Caco-2 (cell line): ENCODE measurements at regions not wholly inside any gene's neighbourhood (a gene's known extent, or its start where the extent isn't known, plus 50 kb on each side); places are given as distances from the start of the nearest gene placed in this dataset.

Source experiments
- BruUV-seq: library from RNA; stranded (reverse); fragments of 400-500 nt; replicated peaks from 2 replicates; lab custom pipeline; 2021; lab: Mats Ljungman, UMichigan
- CTCF ChIA-PET: fragments of 300-600 bp; sonication (Branson Sonifier 250); formaldehyde crosslinking; loops from one replicate; lab custom pipeline; 2022; ENCODE audit warnings: antibody characterized with exemption; lab: Charles Lee
- POLR2A ChIA-PET: fragments of 300-600 bp; sonication (Branson Sonifier 250); formaldehyde crosslinking; loops from one replicate; lab custom pipeline; 2022; ENCODE audit warnings: antibody characterized with exemption; lab: Charles Lee
- DNase-seq, 2 experiments: peaks; one replicate each; pipeline versions ENCODE4 v3.0.0 to v3.0.0-alpha.2; 2020 to 2022
- H3K27me3 ChIP-seq: replicated peaks from 2 replicates; pipeline ENCODE4 v1.6.0; 2011; ENCODE audit warnings: low read length; ENCODE audit not compliant: control insufficient read depth, insufficient read depth
- H3K36me3 ChIP-seq: 2 replicates; pipeline ENCODE4 v1.5.1; 2011; ENCODE audit warnings: low read length; ENCODE audit not compliant: control insufficient read depth, insufficient read depth
- H3K4me1 ChIP-seq: fragments of 250-450 bp; sonication (Bioruptor Pico); 2 replicates; pipeline ENCODE4 v1.5.1; 2020; ENCODE audit warnings: mild to moderate bottlenecking
- H3K4me3 ChIP-seq: 2 replicates; pipeline ENCODE4 v1.5.1; 2011; ENCODE audit warnings: low read depth, mild to moderate bottlenecking, control low read depth, low read length
- H3K9me3 ChIP-seq: fragments of 250-450 bp; sonication (Bioruptor Pico); 2 replicates; pipeline ENCODE4 v1.5.1; 2020; ENCODE audit warnings: mild to moderate bottlenecking, moderate library complexity
- H3K27ac Mint-ChIP-seq: one replicate; pipeline ENCODE4 v1.8.0; 2022; ENCODE audit warnings: mixed read lengths; ENCODE audit not compliant: unreplicated experiment
- H3K27me3 Mint-ChIP-seq: one replicate; pipeline ENCODE4 v1.8.0; 2022; ENCODE audit warnings: mixed read lengths; ENCODE audit not compliant: insufficient read depth, unreplicated experiment
- H3K36me3 Mint-ChIP-seq: one replicate; pipeline ENCODE4 v1.8.0; 2022; ENCODE audit warnings: mild to moderate bottlenecking, mixed read lengths; ENCODE audit not compliant: insufficient read depth, unreplicated experiment
- H3K4me1 Mint-ChIP-seq: one replicate; pipeline ENCODE4 v1.8.0; 2022; ENCODE audit warnings: low read depth, mixed read lengths; ENCODE audit not compliant: unreplicated experiment
- H3K4me3 Mint-ChIP-seq: one replicate; pipeline ENCODE4 v1.8.0; 2022; ENCODE audit warnings: mild to moderate bottlenecking, moderate library complexity, mixed read lengths; ENCODE audit not compliant: unreplicated experiment
- H3K9me3 Mint-ChIP-seq: one replicate; pipeline ENCODE4 v1.8.0; 2022; ENCODE audit warnings: mixed read lengths; ENCODE audit not compliant: unreplicated experiment
- intact Hi-C: fragments of 100-400 bp; cut with micrococcal nuclease; formaldehyde crosslinking; loops from one replicate; pipeline ENCODE4 v1.10.0; 2022; ENCODE audit not compliant: unreplicated experiment
- TF ChIP-seq, protein P1 (sequence below), 2 experiments: fragments of 200-600 bp in 1 of 2; IDR thresholded peaks; 1 replicate in 1 of 2; 2 replicates in 1 of 2; pipeline versions ENCODE4 v1.5.1 to v1.8.0; 2011 to 2022; ENCODE audit warnings: antibody characterized with exemption in 1 of 2, control low read depth in 1 of 2, inconsistent platforms in 1 of 2, low read depth in 1 of 2, low read length in 1 of 2, mild to moderate bottlenecking in 1 of 2, moderate library complexity in 1 of 2; ENCODE audit not compliant: insufficient read depth in 1 of 2, severe bottlenecking in 1 of 2, unreplicated experiment in 1 of 2

DNA sequence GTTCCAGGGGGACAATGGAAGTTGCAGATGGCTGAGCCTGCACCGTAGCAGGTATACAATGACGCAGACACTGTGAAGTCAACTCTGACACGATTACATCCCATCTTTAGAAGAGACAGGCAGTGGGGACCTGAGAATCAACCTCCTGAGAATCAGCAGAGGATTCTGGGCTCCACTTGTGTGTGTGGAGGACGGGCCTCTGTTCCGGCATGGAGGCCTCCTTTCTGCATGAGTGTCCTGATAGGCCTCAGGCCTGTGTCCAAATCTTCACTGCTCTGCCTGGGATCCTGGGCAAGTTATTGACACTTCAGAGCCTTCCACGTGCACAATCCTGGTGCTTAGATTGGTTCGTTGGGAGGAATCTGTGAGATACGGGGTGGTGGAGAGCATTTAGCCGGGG is 151.2 kb upstream of the COL5A1 start:
- Mint-ChIP-seq H3K36me3 (no peaks in the 10 kb centered on the region), H3K27me3 (peaks cover 8% of the 10 kb centered on the region), H3K4me3 (no peak overlapping the region), H3K4me1 (no peaks in the 10 kb centered on the region), H3K9me3 (no peaks in the 10 kb centered on the region), H3K27ac (no peak overlapping the region)
- Histone ChIP-seq H3K4me1 (no peaks in the 10 kb centered on the region), H3K4me3 (no peak overlapping the region), H3K36me3 (no peaks in the 10 kb centered on the region), H3K27me3 (no peaks in the 10 kb centered on the region), H3K9me3 (no peaks in the 10 kb centered on the region)
- DNase-seq, result no peak
- no TSS peak for BruUV-seq
- intact Hi-C loops, result no loop called here
- CTCF ChIA-PET, result no interaction called here
- TF ChIP-seq, protein P1, sequence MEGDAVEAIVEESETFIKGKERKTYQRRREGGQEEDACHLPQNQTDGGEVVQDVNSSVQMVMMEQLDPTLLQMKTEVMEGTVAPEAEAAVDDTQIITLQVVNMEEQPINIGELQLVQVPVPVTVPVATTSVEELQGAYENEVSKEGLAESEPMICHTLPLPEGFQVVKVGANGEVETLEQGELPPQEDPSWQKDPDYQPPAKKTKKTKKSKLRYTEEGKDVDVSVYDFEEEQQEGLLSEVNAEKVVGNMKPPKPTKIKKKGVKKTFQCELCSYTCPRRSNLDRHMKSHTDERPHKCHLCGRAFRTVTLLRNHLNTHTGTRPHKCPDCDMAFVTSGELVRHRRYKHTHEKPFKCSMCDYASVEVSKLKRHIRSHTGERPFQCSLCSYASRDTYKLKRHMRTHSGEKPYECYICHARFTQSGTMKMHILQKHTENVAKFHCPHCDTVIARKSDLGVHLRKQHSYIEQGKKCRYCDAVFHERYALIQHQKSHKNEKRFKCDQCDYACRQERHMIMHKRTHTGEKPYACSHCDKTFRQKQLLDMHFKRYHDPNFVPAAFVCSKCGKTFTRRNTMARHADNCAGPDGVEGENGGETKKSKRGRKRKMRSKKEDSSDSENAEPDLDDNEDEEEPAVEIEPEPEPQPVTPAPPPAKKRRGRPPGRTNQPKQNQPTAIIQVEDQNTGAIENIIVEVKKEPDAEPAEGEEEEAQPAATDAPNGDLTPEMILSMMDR (IDR thresholded peaks at IDR 0.05; ENCODE audit: insufficient read depth in 1 of 2, low read depth in 1 of 2, low read length in 1 of 2, severe bottlenecking in 1 of 2, unreplicated experiment in 1 of 2), result no peak
- POLR2A ChIA-PET, result no interaction called here

DNA sequence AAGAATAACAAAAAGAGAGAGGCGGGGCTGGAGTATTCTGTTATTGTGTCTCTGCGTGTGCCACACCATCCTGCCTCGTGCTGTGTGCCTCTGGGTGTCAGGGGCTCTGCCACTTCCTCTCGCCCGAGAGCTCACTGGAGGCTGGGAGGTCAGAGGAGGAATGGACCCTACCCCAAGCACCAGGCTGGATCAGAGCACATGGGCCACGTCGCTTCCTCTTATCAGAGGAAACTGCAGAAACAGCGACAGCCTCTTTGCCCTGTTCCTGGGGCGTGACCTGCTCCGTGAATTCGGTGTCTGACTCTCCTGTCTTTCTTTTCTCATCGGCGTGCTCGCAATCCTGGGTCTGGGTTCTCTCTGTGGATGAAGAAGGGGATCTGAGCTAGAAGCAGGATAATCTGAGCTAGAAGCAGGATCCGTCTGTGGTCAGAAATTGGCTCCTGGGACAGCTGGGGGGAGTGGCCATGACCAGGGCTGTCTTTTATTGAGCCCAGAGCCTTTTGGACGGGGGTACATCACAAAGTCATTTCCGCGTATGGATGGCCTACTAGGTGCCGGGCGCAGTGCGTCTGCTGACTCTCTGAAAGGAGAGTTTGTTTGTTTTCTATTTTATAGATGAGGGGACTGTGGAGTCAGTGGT is 150.3 kb upstream of the COL5A1 start:
- intact Hi-C loops, result no loop called here
- Histone ChIP-seq H3K27me3 (no peaks in the 10 kb centered on the region), H3K4me3 (no peak overlapping the region), H3K36me3 (no peaks in the 10 kb centered on the region), H3K9me3 (no peaks in the 10 kb centered on the region), H3K4me1 (no peaks in the 10 kb centered on the region)
- ChIA-PET CTCF (no interaction called here), POLR2A (interaction anchor here (0.5 kb wide), 1 partner anchor 1638 kb away, joined by 3 read pairs; no protein-coding TSS in a partner anchor)
- Mint-ChIP-seq H3K36me3 (no peaks in the 10 kb centered on the region), H3K4me3 (no peak overlapping the region), H3K27ac (no peak overlapping the region), H3K4me1 (no peaks in the 10 kb centered on the region), H3K9me3 (no peaks in the 10 kb centered on the region), H3K27me3 (peaks cover 15% of the 10 kb centered on the region)
- TF ChIP-seq, protein P1 (IDR thresholded peaks at IDR 0.05; ENCODE audit: insufficient read depth in 1 of 2, low read depth in 1 of 2, low read length in 1 of 2, severe bottlenecking in 1 of 2, unreplicated experiment in 1 of 2), result no peak
- DNase-seq, result no peak
- no TSS peak for BruUV-seq

GRCh38 chr9:134491856-134492255 is 149.7 kb upstream of the COL5A1 start:
- TF ChIP-seq, protein P1 (IDR thresholded peaks at IDR 0.05; ENCODE audit: insufficient read depth in 1 of 2, low read depth in 1 of 2, low read length in 1 of 2, severe bottlenecking in 1 of 2, unreplicated experiment in 1 of 2), result no peak
- no peaks in the 10 kb centered on the region for H3K27me3 ChIP-seq

More at GRCh38 chr9:134491856-134492255, 149.7 kb upstream of the COL5A1 start:
- Mint-ChIP-seq H3K9me3 (no peaks in the 10 kb centered on the region), H3K4me1 (no peaks in the 10 kb centered on the region), H3K4me3 (no peak overlapping the region), H3K27ac (no peak overlapping the region), H3K36me3 (no peaks in the 10 kb centered on the region), H3K27me3 (peaks cover 15% of the 10 kb centered on the region)
- POLR2A ChIA-PET, result interaction anchor here (0.5 kb wide), 1 partner anchor 1637 kb away, joined by 3 read pairs; no protein-coding TSS in a partner anchor
- H3K4me1 ChIP-seq, result no peaks in the 10 kb centered on the region
- H3K36me3 ChIP-seq, result no peaks in the 10 kb centered on the region
- H3K4me3 ChIP-seq, result no peak overlapping the region
- H3K9me3 ChIP-seq, result no peaks in the 10 kb centered on the region
- no peak for DNase-seq
- CTCF ChIA-PET, result no interaction called here
- intact Hi-C loops, result no loop called here
- no TSS peak for BruUV-seq
